ENCODE measurements at regions not wholly inside any gene's neighbourhood (a gene's known extent, or its start where the extent isn't known, plus 50 kb on each side); places are given as distances from the start of the nearest gene placed in this dataset.

- TF ChIP-seq CTCF (IDR thresholded peaks at IDR 0.05) (no peak), POLR2A (IDR thresholded peaks at IDR 0.05) (no peak)
These were observed 147.8 kb downstream of the CYP26A1 start for GRCh38 chr10:93221521-93221920.
